Erythroblast (primary cell): ENCODE measurements at regions not wholly inside any gene's neighbourhood (a gene's known extent, or its start where the extent isn't known, plus 50 kb on each side); places are given as distances from the start of the nearest gene placed in this dataset.

ENCODE experiments used
- GATA1 ChIP-seq: IDR thresholded peaks from 2 replicates; pipeline ENCODE4 v1.6.1; 2011; ENCODE audit warnings: low read depth, mild to moderate bottlenecking, control low read depth, low read length, moderate library complexity
- POLR2A ChIP-seq: IDR thresholded peaks from 2 replicates; pipeline ENCODE4 v1.6.1; 2011; ENCODE audit warnings: mild to moderate bottlenecking, low read length

- TF ChIP-seq POLR2A (no peak), GATA1 (no peak)
These were observed 197.1 kb upstream of the PCSK2 start for GRCh38 chr20:17029698-17030097.
